ENCODE measurements at regions not wholly inside any gene's neighbourhood (a gene's known extent, or its start where the extent isn't known, plus 50 kb on each side); places are given as distances from the start of the nearest gene placed in this dataset.

DNA sequence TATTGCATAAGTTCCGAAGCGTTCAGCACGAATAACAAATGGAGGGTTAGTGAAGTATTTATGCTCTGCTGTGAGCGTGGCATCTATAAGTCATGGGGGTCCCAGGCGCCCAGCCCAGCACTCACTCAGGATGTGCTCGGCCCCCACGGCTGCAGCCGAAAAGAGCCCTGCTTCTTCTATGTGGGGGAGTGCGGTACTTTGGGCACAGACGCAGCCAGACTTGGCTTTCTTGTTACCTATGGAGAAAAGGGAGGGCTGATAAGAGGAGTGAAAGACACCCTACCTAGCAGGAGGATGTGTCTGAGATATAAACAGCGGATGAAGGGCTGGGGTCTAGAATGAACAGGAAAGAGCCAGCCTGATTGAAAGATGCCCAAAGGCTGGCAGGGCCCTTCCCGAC, 51.4 kb downstream of the MRPL36 start:
- in situ Hi-C loops (cut with HindIII; ENCODE audit: low sequenced_read_pairs) = no loop called here

- in situ Hi-C loops (cut with HindIII; ENCODE audit: low sequenced_read_pairs) = no loop called here
These were observed 51.9 kb downstream of the MRPL36 start for GRCh38 chr5:1747803-1748085.

DNA sequence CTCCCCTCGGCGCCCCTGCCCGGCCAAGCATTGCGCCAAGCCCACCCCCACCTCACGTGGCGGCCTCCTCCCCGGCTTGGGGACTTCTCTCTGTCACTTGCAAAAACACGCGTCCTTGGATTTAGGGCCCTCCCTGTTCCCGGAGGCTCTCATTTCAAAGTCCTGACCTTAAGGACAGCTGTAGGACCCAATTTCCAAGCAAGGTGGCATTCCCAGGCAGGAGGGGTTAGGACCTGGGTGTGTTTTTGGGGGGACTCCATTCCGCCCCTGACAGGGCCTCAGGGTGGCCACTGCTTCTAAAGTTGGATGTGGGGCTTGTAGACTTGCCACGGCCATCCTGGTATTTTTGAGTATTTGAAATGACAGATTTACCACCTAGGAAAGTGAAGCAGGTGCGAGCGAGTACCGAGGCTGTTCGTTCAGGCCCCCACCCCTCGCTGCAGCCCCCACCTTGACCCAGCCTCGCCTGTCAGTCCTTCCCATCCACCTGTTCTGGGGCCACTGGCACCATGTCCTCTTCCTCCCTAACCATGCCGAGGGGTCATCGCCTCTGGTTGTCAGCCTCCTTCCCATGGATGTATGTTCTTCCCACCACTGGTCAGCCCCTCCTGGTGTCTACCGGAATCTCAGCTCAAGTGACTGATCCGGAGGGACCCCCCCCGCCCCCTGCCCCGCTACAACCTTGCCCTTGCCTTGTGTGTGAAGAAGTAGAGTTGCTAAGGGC, 52.4 kb downstream of the MRPL36 start:
- in situ Hi-C loops (cut with HindIII; ENCODE audit: low sequenced_read_pairs) = no loop called here

GRCh38 chr5:1746371-1747078, 53.1 kb downstream of the MRPL36 start:
- in situ Hi-C loops (cut with HindIII; ENCODE audit: low sequenced_read_pairs) = no loop called here

DNA sequence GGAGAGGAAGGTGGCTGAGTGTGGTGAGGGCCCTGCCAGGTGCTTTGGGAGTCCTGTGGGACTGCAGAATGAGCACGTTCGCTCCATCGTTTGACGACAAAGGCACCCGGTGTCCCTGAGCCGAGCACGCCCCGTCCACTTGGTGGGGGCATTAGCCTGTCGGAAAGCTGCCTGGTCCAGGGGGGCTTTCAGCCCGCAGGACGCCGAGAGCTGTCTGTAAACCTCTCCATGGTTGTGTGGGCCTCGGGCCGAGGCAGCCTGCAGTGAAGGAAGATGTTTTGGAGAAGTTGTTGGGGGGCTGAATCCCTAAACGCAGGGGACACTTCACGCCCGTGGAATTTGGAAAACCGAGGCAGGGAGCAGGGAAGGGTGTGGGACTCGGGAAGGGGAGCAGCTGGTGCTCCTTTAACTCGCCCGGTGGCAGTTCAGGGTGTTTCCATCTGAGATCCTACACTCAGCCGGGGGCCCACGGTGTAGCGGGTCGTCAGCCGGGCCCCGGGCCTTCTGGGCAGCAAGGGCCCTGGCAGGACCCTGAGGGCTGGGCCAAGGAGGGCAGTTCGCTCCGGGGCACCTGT, 53.8 kb downstream of the MRPL36 start:
- in situ Hi-C loops (cut with HindIII; ENCODE audit: low sequenced_read_pairs) = no loop called here

GRCh38 chr5:1745123-1745795, 54.4 kb downstream of the MRPL36 start:
- in situ Hi-C loops (cut with HindIII; ENCODE audit: low sequenced_read_pairs) = no loop called here

- in situ Hi-C loops (cut with HindIII; ENCODE audit: low sequenced_read_pairs) = no loop called here
These were observed 55.1 kb downstream of the MRPL36 start for GRCh38 chr5:1744393-1745122.

DNA sequence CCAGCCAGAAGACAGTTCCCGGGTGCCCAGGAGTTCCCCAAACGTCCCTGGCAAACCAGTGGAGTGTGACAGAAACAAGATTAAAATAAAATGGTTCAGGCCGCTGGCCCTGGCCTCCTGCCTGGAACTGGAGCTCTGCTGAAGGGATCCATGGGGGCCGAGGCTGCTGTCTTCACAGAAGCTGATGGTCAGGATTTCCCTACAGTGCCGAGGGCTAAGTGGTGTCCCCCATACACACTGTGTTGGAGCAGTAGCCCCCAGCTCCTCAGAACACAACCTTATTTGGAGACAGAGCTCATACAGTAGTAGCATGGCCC, 55.9 kb downstream of the MRPL36 start:
- in situ Hi-C loops (cut with HindIII; ENCODE audit: low sequenced_read_pairs) = no loop called here

DNA sequence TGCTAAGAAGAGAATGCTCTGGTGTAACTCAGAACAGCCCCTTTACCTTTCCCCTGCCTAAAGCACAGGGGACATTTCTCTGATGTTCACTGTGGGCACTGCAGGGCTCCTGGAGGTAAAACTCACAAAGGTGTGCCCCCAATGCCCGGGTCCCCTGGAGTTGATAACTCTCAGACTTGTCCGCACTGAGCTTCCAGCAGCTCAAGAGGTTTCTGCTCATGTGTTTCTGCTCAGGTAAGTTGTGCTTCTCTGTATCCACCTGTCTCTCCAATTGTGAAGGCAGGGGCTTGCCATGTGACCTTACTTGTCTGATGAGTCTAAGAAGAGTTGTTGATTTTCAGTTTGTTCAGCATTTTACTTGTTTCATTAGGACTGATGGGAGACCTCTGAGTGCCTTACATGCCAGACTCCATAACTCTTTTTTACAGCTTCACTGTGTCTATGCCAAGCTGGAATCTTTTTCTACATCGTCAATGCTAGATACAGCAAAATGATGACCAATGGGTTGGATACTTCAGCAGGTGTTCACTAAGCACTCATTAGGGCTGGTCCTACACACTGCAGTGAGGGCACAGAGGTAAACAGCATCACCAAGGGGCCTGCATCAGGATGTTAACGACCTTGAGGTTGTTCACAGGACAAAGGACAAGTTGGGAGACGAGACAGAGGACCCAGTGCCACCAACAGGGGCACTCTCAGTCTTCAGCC, 56.4 kb downstream of the MRPL36 start:
- in situ Hi-C loops (cut with HindIII; ENCODE audit: low sequenced_read_pairs) = no loop called here

GRCh38 chr5:1737790-1738405, 61.7 kb downstream of the MRPL36 start:
- in situ Hi-C loops (cut with HindIII; ENCODE audit: low sequenced_read_pairs) = no loop called here

DNA sequence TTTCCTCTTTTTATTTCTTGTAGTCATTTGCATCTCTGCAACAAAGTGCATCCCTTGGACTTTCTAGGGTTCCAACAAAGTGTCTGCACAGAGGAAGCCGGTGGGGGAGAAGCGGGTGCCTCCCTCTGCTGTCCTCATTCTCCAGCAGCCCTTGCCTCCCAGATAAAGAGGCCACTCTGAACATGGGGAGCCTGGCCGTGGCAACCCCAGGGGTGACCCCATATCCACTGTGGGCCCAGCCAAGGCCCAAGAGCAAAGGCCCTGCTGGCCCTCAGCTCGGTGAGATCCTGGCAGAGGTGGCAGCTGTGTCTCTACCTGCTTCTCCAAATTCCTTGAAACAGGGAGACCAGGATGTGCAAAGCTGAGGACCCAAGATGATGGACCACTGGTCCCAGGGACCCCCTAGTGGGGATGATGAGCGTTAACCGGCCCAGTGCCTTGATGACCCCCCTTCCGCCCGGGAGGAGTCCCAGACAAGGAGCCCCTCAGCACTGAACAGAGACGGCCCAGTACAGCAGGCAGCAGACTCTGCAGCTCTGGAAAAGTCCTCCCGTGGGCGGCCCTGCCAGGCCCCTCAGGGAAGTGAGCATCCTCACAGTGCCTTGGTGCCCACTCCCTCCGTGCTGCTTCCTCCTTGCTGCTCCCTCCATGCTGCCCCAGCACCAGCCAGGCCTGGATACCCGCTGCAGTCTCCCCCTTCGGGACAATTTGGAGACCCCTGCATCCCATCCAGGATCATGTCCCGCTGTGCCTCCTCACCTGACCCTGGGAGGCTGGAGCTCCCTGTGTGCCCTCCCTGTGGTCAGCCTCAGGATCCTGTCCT, 62.5 kb downstream of the MRPL36 start:
- in situ Hi-C loops (cut with HindIII; ENCODE audit: low sequenced_read_pairs) = no loop called here

- in situ Hi-C loops (cut with HindIII; ENCODE audit: low sequenced_read_pairs) = no loop called here
These were observed 63.6 kb downstream of the MRPL36 start for GRCh38 chr5:1736065-1736464.

DNA sequence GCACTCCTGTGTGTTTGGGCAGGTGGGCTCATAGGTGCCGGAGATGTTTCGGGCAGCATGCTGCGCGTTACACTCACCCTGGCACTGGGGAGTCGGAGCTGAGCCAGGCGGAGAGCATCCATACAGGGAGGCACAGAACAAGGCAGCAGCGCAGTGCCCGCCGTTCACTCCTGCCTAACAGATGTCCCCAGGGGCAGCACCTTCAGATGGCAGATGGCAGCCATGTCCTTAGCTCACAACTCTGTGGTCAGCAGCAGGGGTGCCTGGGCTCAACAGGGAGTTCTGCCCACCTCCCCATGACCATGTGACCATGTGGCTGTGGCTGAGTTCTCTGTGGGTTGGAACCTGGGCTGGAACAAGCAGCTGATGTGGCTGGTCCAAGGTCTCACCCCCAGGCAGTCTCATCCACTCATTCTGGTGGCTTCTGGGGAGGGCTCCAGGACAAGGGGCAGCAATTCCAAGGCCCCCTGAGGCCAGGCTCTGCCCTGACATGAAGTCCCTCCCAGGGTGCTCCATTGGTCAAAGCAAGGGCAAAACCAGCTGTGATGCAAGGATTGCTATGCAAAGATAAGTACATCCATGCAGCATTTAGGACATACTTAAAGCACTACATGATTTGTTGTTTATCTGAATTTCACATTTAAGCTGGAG, 64.2 kb downstream of the MRPL36 start:
- in situ Hi-C loops (cut with HindIII; ENCODE audit: low sequenced_read_pairs) = no loop called here

DNA sequence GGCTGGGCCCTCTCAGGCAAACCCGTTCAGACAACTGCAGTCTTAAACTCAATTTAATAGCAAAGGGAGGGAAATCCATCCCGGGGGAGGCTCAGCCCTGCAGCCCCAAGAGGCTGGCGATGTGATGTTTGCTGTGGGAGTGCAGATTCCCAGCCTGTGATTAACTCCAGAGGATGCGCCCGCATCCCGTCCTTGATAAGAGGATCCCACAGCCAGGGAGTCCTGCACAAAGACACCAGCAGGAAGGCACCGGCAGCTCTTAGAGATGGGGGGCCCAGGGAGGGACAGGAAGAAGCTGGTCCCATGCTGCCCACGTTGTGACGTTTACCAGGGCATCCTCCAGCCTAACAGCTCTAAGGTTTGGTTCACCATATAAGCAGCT, 64.7 kb downstream of the MRPL36 start:
- in situ Hi-C loops (cut with HindIII; ENCODE audit: low sequenced_read_pairs) = no loop called here

GRCh38 chr5:1734271-1734907, 65.2 kb downstream of the MRPL36 start:
- in situ Hi-C loops (cut with HindIII; ENCODE audit: low sequenced_read_pairs) = no loop called here

GRCh38 chr5:1733369-1733768, 66.3 kb downstream of the MRPL36 start:
- in situ Hi-C loops (cut with HindIII; ENCODE audit: low sequenced_read_pairs) = no loop called here

- in situ Hi-C loops (cut with HindIII; ENCODE audit: low sequenced_read_pairs) = no loop called here
These were observed 66.7 kb downstream of the MRPL36 start for GRCh38 chr5:1732945-1733344.

GRCh38 chr5:1732238-1732941, 67.2 kb downstream of the MRPL36 start:
- in situ Hi-C loops (cut with HindIII; ENCODE audit: low sequenced_read_pairs) = no loop called here

Measured in DLD1 (cell line).